Kidney glomerular epithelial cell (primary cell): ENCODE measurements at regions not wholly inside any gene's neighbourhood (a gene's known extent, or its start where the extent isn't known, plus 50 kb on each side); places are given as distances from the start of the nearest gene placed in this dataset.

Experiments
- DNase-seq: peaks from one replicate; lab custom pipeline; 2025; lab: John Stamatoyannopoulos, UW

DNA sequence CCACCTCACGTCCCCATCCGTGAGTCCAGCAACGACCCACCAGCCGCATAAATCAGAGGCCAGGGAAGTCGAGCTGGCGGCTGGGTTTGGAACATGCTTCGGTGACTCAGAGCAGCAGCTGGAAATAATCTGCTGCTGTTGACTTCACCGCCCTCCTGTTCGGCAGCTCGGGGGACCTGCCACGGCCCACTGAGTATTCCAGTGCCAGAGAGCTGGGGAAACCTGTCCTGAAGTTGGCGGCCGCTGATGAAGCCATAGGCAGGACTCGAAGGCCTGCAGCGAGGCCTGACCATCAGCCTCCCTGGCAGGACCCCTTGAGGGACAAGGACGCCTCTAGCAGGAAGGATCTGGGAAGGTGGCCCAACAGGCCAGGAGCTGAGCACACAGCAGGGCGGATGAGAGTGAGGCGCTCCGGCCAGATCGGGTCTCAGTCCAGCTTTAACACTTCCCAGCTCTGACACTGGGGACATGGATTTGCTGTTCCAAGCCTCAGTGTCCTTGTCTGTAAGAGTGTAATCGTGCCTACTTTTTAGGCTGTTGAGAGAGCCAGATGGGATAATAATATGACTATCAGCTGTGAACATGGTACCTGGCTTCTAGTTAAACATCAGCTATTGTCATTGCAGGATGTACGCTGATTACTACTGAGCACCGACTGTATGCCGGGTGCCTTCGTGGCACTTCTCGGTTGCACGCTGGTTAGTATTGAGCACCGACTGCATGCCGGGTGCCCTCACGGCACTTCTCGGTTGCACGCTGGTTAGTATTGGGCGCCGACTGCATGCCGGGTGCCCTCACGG, 50.4 kb upstream of the CIBAR2 start:
- DNase-seq, result peak; percentile 15

DNA sequence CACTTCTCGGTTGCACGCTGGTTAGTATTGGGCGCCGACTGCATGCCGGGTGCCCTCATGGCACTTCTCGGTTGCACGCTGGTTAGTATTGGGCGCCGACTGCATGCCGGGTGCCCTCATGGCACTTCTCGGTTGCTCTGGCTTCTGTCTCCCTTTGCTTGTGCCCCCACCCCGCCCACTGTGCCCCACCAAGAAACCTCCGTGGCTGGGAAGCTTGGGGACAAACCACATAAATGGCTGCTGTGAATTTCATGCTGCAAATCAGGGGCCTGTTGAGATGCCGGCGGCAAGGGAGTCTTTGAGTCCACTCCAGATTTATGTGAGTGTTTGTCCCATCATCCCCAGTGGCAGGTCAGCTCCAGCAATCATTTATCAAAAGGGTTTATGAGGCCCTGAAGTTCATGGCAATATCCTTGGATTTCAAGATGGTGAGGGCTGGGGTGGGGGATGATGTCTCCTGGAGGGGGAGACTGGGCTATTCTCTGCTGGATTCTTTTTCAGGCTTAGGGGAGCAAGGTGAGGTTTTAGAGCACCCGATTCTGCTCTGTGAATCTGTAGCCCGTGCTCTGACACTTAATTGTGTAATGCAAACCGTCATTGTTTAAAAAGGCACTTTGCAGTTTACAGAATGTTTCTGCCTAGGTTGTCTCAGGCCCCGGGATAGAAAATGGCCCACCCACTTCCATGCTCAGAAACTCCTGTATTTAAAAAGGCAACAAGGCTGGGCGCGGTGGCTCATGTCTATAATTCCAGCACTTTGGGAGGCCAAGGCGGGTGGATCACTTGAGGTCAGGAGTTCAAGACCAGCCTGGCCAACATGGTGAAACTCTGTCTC, 51.2 kb upstream of the CIBAR2 start:
- no peak for DNase-seq

DNA sequence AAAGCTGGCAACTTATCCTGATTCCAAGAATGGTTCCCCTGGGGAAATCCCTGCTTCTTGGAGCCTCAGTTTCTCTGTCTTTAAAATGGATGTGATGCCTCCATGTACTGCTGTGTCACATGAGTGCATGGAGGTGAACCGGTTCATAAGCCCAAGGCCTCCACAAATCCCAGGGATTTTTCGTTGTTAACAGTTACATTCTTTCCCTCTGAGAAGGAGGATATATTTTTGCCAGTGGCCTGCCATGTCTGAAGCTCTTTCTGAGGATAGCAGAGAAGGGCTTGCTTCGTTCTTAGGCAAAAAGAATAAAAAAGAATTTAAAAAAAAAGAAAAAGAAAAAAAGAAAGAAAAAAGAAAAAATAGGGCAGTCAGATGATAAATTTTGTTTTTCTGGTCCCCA, 52.2 kb upstream of the CIBAR2 start:
- no peak for DNase-seq

DNA sequence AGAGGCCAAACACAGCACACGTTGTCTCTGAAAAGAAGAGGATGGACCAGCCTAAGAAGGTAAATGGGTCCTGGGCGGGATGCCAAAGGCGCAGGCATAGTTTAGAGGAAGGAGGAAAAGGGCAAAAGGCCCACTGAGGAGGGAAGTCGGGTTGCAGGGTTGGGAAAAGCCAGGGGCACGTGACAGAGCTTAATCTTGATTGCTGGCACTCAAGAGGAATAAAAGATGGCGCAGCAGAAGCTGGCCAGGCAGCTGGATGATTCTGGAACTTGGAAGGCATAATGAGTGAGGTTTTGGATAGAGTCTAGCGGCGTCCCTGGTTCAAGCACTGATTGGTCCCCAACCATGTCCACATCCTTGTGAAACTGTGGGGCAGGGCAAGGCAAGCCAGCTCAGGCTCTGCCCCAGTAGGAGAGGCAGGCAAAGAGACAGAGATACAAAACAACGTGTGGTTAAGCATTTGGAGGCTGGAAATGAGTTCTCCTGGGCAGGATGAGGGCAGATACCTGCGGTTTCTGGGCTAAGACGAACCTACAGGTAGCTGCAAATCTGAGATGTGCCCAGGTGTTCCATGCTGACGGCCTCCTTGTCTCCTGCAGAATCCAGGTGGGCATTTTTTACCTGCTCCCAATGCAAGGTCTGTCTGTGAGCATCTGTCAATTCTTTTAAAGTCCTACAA, 52.7 kb upstream of the CIBAR2 start:
- no peak for DNase-seq

DNA sequence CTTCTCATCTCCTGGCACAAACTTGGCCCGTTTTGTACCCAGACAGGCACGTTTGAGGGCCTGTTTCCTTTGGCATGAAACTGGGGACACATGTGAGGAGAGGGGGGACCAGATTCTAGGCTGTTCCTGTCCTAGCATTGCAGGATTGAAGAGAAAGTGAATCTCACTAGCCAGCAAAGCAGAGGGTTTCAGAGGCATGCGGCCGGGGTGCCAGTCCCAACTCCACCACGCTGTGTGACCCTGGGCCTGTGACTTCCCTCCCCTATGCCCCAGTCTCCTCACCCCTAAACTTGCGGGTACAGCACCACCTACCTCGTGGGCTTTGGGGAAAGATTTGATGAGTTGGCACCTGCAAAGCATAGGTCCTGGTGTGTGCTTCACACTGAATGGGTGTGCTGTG, 53.5 kb upstream of the CIBAR2 start:
- DNase-seq, result no peak

DNA sequence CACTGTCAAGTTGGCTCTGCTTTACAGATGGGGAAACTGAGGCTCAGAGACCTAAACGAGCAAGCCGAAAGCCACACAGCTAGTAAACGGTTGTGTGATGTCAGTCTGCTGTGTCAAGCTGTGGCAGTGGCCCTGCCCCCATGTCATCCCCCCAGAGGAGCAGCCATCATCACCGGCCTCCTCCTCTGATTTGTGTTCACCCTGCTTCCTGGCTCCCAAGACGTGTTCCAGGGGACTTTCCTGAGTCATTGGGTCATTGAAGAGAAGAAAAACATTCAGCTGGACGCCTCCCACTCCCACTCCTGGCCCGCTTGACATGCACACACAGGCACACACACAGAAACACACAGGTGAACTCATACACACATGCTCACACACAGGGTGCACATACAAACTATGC, 54.0 kb upstream of the CIBAR2 start:
- DNase-seq, result peak; percentile 41

DNA sequence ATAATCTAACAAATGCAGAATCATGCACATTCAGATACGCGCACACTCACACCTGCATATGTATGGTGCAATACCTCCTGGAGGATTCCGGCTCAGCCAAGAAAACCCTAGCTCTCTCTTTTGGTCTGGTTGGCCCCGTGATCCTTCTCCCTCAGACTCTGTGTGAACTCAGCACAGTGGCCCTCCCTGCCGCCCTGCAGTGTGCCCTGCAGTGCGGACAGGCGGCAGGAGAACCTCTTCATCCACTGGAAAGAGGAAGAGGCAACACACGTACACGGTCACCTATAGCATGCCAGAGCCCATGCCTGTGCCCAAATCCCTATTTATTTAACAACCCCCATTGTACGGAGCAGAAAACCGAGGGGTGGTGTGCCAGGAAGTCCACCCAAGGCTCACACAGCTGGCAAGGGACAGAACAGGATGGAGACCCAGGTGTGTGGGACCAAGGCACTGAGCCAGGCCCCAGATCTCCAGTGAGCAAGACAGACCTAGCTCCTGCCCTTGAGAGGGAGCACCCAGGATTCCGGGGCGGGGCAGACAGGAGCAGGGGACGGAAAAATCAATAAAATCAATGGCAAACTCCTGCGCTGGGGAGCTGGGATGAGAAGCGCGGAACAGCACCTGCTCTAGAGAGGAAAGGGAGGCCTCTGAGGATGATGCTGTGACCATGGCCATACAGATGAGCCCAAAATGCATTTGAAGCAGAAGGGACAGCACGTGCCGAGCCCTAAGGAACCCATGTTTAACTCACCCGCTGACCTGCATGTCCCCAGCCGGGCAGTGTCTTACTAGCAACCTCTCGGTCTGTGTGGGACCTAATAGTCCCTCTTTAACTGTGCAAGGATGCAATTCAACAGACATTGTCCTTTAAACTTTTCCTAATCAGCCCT, 54.7 kb upstream of the CIBAR2 start:
- peak; percentile 41 for DNase-seq

DNA sequence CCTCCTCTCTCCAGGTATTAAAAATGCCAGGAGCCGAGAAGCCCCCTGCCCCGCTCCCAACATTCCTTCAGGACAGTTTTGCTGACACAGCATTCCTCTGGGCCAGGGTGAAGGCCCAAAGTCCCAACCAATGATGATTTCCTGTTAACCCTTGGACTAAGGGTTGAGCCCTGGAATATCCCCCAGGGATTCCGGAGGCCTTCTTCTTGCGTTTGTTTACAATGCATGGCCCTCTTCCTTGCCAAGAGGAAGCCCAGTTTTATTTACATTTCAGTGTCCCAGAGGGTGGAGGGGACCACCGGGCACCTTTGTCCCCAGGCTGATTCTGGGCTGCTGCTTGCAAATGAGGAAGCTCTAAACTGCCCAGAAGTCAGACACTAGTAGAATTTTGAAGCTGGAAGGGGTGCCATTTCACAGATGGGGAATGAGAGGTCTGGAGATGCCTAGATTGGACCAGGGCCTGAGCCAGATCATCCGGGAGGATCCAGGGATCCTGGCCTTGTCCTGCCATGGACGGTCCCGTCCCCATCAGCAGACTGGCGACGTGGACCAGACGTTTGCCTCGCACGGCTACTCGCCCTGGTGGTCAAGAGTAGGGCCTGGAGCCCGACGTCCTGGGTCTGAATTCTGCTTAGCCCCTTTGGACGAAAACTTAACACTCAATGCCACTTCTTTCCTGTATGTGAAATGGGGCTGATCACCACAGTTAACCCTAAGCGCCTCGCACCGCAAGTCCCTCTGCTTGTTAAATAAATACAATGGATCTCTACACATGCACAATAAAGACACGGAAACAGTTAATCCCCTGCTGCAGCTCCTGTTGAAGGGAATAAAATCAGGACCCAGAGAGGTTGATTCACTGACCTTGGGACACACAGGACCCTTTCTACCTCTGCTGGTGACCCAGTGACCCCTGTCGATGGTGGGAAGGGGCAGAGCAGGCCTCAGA, 55.6 kb upstream of the CIBAR2 start:
- DNase-seq, result no peak

DNA sequence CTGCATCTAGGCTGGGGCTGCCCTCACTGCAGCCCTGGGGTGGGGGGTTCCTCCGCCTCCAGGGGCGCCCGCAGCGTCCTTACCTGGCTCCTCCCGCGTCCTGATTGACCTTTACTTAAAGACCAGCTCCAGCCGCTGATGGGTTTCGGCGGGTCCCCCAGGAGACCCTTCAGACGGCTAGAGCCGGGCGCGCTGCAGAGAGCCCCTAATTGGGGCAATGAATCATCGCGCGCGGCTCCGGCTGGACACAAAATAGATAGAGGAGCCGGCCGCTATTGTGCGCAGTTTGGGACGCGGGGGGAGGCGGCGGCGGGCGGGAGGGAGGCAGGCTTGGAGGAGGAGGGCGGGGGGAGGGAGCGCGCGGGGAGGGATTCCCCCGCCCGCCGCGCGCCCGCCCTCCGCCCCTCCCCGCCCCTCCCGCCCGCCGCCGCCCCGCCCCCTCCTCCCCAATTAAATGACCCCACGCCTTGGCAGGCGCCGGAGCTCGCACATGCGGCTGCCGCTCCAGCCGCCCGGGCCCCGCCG, 56.5 kb upstream of the CIBAR2 start:
- no peak for DNase-seq

DNA sequence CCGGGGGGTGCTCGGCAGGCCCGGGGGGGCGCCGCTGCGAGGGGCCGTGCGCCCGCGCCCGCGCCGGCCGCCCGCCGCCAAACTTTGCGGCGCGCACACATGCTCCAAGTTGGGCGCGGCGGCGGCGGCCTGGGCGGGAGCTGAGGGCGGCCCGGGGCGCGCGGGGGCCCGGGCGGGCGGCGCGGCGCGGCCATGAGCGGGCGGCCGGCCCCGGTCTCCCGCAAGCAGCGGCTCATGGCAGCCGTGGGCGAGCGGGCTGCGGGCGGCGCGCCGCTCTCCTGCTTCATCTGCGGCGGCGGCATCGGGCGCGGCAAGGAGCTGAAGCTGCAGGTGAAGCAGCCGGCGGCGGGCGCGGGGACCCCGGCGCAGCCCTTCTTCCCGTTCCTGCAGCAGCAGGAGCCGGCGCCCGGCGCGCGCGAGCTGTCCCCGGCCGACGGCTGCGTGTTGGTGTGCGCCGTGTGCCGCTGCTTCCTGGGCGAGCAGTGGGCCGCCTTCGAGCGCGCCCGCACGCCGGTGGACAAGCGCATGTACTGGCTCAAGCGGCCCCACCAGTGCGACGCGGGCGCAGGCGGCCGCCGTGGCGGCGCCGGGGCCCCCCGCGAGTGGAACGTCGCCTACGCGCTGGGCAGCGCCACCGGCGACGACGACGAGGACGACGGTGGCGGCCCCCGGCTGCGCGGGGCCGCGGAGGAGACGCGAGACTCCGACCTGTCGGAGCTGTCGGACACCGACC, 57.2 kb upstream of the CIBAR2 start:
- DNase-seq, result no peak

DNA sequence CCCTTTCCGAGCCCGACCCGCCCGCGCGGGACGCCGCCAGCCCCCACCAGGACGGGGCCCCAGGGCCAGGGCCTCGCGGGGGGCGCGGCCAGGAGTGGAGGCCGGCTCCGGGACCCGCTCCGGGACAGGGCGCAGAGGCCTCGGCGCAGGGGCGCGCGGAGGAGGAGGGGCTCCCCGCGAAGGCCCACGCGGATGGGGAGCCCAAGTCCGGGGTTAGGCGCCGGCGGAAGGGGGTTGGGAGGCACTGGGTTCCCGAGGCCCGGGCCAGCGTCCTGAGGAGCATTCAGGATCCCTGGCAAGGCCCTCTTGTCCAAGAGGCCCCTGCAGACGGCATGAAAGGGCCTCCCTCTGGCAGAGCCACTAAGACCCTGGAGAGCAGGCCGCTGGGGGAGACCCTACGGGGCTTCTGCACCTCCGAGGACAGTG, 57.8 kb upstream of the CIBAR2 start:
- no peak for DNase-seq

DNA sequence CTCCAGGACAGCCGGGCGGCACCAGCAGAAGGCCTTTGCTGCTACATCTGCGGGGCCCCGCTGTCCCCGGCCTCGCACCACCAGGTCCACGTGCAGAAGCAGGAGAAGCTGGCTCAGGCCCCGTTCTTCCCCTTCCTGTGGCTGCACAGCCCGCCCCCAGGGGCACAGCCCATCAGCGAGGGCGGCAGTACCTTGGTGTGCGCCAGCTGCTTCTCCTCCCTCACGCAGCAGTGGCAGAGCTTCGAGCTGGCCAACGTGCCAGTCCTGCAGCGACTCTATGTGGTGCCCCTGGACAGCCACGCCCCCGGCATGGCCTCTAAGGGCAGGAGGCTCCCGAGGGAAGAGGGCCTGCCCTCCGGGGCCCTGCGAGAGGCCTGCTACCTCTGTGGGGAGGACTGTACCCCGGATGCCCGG, 58.3 kb upstream of the CIBAR2 start:
- no peak for DNase-seq

DNA sequence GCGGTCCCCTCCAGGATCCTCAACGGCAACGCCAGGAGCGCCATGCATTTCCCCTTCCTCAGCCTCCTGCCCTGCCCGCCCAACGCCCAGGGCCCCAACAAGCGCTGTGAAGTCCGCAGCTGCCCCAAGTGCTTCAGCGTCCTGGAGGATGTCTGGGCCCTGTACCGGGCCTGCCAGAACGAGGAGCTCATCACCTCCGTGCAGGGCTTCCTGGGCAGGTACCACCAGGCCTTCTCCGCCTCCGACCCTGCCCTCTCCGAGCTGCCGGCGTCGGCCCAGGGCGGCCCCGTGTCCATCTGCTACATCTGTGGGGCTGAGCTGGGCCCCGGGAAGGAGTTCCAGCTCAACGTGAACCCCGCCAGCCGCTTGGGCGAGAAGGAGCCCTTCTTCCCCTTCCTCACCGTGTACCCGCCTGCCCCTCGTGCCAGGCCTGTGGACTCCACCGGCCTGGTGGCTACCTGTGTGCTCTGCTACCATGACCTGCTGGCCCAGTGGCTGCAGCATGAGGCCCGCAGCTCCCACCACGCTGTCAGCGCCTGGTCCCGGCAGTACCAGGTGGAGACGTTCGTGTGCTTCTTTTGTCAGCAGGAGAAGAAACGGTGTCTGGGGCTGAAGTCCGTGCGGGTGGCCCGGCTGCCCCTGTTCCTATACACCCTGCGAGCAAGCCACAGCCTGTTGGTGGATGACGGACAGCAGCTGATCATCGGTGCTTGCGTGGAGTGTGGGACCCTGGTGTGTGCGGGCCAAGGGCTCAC, 58.9 kb upstream of the CIBAR2 start:
- DNase-seq, result no peak

DNA sequence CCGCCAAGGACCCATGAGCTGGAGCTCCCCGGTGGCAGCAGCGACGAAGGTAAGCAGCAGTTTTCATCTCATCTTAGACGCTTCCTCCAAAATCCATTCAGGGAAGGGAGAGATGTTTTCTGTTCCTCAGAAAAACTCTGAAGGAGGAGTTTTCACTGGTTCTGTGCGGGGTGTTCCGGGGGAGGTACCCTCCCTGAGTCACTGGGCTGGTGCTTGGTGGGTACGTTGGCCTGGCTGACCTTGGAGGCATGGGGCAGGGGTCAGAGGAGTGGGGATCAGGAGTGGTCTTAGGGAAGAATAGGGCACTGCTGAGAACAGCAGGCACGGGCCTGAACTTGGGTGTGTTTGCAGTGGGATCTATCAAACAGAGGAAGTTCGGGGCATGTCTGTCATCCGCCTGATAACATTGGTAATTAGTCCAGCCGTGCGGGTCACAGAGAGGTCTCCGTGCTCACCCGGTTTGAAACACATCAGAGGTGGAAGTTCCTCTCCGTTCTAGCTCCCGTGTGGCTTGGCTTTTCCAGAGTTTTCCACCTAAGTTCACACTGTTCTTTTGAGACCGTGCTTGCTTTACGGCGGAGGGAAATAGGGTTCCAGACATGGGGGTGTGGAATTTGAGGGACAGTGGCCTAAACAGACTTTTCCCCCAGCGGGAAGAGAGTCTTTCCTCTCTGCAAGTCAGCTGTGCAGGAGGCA, 59.6 kb upstream of the CIBAR2 start:
- DNase-seq, result no peak

DNA sequence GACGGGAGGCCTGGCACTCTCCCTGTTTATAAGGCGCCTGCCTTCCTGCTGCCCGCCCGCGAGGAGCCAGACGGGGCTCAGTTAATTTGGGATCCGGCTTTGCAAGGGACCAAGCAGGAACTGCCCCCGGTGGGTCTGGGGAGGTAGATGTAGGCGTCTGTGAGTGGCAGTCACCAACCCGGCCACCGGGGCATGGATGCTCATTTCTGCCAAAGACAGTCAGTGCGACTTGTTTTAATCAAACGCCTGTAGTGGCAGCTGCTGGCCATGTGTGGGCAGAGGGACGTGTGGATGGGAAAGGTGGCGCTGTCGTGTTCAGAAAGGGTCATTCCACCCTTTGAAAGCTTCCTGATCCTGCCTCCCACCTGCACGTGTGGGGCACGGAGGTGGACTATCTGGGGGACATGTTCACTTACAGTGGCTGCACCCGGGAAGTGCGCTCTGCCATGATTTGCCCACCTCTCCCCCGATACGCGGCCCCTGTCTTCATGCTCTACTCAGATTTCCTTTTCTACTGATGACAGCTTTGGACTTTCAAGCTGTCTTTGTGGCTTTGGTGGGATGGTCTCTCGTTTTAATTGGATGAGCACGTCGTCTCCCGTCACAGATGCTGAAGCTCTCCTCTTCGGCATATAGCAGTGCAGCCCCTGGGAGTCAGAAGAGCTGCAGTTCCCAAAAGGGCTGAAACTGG, 60.3 kb upstream of the CIBAR2 start:
- no peak for DNase-seq

DNA sequence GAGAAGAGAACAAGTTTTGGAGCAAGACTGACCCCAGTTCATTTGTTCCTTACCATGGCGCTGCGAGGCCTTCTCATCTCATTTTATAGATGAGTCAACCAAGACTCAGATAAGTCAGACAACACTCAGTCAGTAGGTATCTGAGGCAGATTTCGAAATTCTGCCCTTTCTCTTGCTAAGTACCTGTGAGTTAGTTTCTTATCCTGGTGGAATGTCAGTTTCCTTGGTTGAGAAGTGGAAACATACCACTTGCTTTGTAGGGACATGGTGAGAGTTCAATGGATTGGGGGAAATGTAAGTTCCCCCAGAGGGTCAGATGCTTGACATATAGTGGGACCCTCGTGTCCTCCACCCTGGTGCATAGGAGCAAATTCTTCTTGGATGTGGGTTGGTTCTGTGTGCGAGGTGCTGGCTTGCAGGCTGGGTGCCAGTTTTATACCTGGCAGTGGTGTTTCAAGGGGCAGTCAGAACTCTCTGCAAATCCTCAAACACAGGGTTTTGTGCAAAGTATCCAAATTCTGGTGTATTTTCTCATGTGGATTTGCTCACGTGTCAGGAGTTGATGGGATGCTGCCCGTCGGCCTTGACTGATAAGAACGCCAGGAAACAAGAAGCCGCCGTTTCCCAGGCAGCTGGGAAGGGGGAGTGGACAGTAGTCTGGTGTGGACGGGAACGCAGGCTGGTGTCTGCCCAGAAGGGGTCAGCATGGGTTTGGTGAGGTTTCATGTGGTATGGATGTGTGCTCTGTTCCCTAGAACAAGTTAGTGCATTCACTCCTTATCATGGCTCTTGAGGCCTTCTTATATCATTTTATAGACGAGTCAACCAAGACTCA, 61.1 kb upstream of the CIBAR2 start:
- DNase-seq, result peak; percentile 42
